Osteoblast (primary cell): ENCODE measurements at regions not wholly inside any gene's neighbourhood (a gene's known extent, or its start where the extent isn't known, plus 50 kb on each side); places are given as distances from the start of the nearest gene placed in this dataset.

Experiments
- DNase-seq: peaks from one replicate; pipeline ENCODE4 v3.0.0; 2011; ENCODE audit warnings: low spot score, mixed read lengths; ENCODE audit not compliant: insufficient read length; ENCODE audit errors: missing footprints
- H2AFZ ChIP-seq: 2 replicates; pipeline ENCODE4 v1.6.0; 2011; ENCODE audit warnings: mild to moderate bottlenecking, low read length
- H3K27ac ChIP-seq: 2 replicates; pipeline ENCODE4 v1.5.1; 2011; ENCODE audit warnings: mild to moderate bottlenecking, low read depth, low read length, moderate library complexity
- H3K27me3 ChIP-seq: 2 replicates; pipeline ENCODE4 v1.6.0; 2012; ENCODE audit warnings: mild to moderate bottlenecking, control low read depth, inconsistent platforms, low read length, moderate library complexity; ENCODE audit not compliant: insufficient read depth
- H3K36me3 ChIP-seq: 2 replicates; pipeline ENCODE4 v1.5.1; 2011; ENCODE audit warnings: mild to moderate bottlenecking, low read length, control low read depth, moderate library complexity; ENCODE audit not compliant: insufficient read depth
- H3K4me1 ChIP-seq: 2 replicates; pipeline ENCODE4 v1.5.1; 2011; ENCODE audit warnings: mild to moderate bottlenecking, low read length, control low read depth, moderate library complexity; ENCODE audit not compliant: insufficient read depth
- H3K4me2 ChIP-seq: 2 replicates; pipeline ENCODE4 v1.6.0; 2011; ENCODE audit warnings: mild to moderate bottlenecking, low read length; ENCODE audit not compliant: insufficient read depth
- H3K4me3 ChIP-seq: fragments of 200-600 bp; sonication (generic); 3 replicates; pipeline ENCODE4 v1.5.1; 2012; ENCODE audit warnings: mild to moderate bottlenecking, low read length, inconsistent platforms; ENCODE audit not compliant: insufficient read depth
- H3K79me2 ChIP-seq: 2 replicates; pipeline ENCODE4 v1.6.0; 2012; ENCODE audit warnings: mild to moderate bottlenecking, low read length, control low read depth, inconsistent platforms; ENCODE audit not compliant: insufficient read depth
- H3K9me3 ChIP-seq: 2 replicates; pipeline ENCODE4 v1.5.1; 2011; ENCODE audit warnings: low read depth, low read length, control low read depth
- H4K20me1 ChIP-seq: 2 replicates; pipeline ENCODE4 v1.6.0; 2012; ENCODE audit warnings: mild to moderate bottlenecking, low read length, control low read depth; ENCODE audit not compliant: insufficient read depth
- CTCF ChIP-seq: IDR thresholded peaks from 2 replicates; pipeline ENCODE4 v1.5.1; 2011; ENCODE audit warnings: mild to moderate bottlenecking, low read depth, low read length, moderate library complexity; ENCODE audit errors: extremely low read depth

- Histone ChIP-seq H3K36me3 (no peaks in the 10 kb centered on the region), H3K9me3 (no peaks in the 10 kb centered on the region), H2AFZ (no peak overlapping the region), H3K27me3 (peaks cover 3% of the 10 kb centered on the region), H3K27ac (no peak overlapping the region), H3K79me2 (no peaks in the 10 kb centered on the region), H3K4me1 (no peaks in the 10 kb centered on the region), H4K20me1 (no peaks in the 10 kb centered on the region), H3K4me3 (no peak overlapping the region), H3K4me2 (no peak overlapping the region)
- TF ChIP-seq CTCF: no peak
- no peak for DNase-seq
Observed at GRCh38 chr20:57829805-57830514, 120.1 kb upstream of the PMEPA1 start.

GRCh38 chr20:57829336-57829735, 119.5 kb upstream of the PMEPA1 start:
- no peaks in the 10 kb centered on the region for H3K4me1 ChIP-seq
- peaks cover 4% of the 10 kb centered on the region for H3K27me3 ChIP-seq
- H3K27ac ChIP-seq: no peak overlapping the region
- H4K20me1 ChIP-seq: no peaks in the 10 kb centered on the region
- DNase-seq: no peak
- H3K36me3 ChIP-seq: no peaks in the 10 kb centered on the region
- TF ChIP-seq CTCF: no peak
- no peak overlapping the region for H2AFZ ChIP-seq
- no peaks in the 10 kb centered on the region for H3K79me2 ChIP-seq
- H3K4me3 ChIP-seq: no peak overlapping the region
- H3K9me3 ChIP-seq: no peaks in the 10 kb centered on the region
- no peak overlapping the region for H3K4me2 ChIP-seq

- Histone ChIP-seq H2AFZ (no peak overlapping the region), H3K27ac (no peak overlapping the region), H3K4me3 (no peak overlapping the region), H3K4me1 (no peaks in the 10 kb centered on the region), H3K27me3 (peaks cover 4% of the 10 kb centered on the region), H4K20me1 (no peaks in the 10 kb centered on the region), H3K79me2 (no peaks in the 10 kb centered on the region), H3K9me3 (no peaks in the 10 kb centered on the region), H3K36me3 (no peaks in the 10 kb centered on the region), H3K4me2 (no peak overlapping the region)
- no peak for TF ChIP-seq CTCF
- DNase-seq: no peak
Observed at GRCh38 chr20:57828696-57829095, 118.9 kb upstream of the PMEPA1 start.

- Histone ChIP-seq H4K20me1 (no peaks in the 10 kb centered on the region), H3K27me3 (peaks cover 4% of the 10 kb centered on the region), H3K9me3 (no peaks in the 10 kb centered on the region), H3K4me3 (no peak overlapping the region), H3K79me2 (no peaks in the 10 kb centered on the region), H3K27ac (no peak overlapping the region), H2AFZ (no peak overlapping the region), H3K4me2 (no peak overlapping the region), H3K36me3 (no peaks in the 10 kb centered on the region), H3K4me1 (no peaks in the 10 kb centered on the region)
- no peak for DNase-seq
- no peak for TF ChIP-seq CTCF
Observed at GRCh38 chr20:57826666-57827287, 117.0 kb upstream of the PMEPA1 start.
